ENCODE measurements at regions not wholly inside any gene's neighbourhood (a gene's known extent, or its start where the extent isn't known, plus 50 kb on each side); places are given as distances from the start of the nearest gene placed in this dataset.

- no peaks in the 10 kb centered on the region for H3K36me3 ChIP-seq
- TF ChIP-seq, protein P1, sequence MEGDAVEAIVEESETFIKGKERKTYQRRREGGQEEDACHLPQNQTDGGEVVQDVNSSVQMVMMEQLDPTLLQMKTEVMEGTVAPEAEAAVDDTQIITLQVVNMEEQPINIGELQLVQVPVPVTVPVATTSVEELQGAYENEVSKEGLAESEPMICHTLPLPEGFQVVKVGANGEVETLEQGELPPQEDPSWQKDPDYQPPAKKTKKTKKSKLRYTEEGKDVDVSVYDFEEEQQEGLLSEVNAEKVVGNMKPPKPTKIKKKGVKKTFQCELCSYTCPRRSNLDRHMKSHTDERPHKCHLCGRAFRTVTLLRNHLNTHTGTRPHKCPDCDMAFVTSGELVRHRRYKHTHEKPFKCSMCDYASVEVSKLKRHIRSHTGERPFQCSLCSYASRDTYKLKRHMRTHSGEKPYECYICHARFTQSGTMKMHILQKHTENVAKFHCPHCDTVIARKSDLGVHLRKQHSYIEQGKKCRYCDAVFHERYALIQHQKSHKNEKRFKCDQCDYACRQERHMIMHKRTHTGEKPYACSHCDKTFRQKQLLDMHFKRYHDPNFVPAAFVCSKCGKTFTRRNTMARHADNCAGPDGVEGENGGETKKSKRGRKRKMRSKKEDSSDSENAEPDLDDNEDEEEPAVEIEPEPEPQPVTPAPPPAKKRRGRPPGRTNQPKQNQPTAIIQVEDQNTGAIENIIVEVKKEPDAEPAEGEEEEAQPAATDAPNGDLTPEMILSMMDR (IDR thresholded peaks at IDR 0.05), result no peak
- no peak for TF ChIP-seq POLR2A (IDR thresholded peaks at IDR 0.05)
- DNase-seq (no peak), ATAC-seq (no peak)
- H3K27me3 ChIP-seq, result no peaks in the 10 kb centered on the region
- H3K4me3 ChIP-seq, result no peak overlapping the region
- 96% methylated on average over 5 of the region's 7 CpGs for WGBS (ENCODE audit: insufficient coverage, low coverage, low lambda C conversion rate, missing lambda C conversion rate)
- H3K27ac ChIP-seq, result no peak overlapping the region
- no peaks in the 10 kb centered on the region for H3K9me3 ChIP-seq
- intact Hi-C loops (cut with DNase I), result no loop called here
- H3K4me1 ChIP-seq, result no peaks in the 10 kb centered on the region
These were observed 66.7 kb upstream of the HS6ST1 start for GRCh38 chr2:128385365-128385764.

GRCh38 chr2:128386066-128386465 lies 67.4 kb upstream of the HS6ST1 start:
- 94% methylated on average over 7 of the region's 14 CpGs for WGBS (ENCODE audit: insufficient coverage, low coverage, low lambda C conversion rate, missing lambda C conversion rate)
- no peaks in the 10 kb centered on the region for H3K36me3 ChIP-seq
- H3K9me3 ChIP-seq, result no peaks in the 10 kb centered on the region
- intact Hi-C loops (cut with DNase I), result no loop called here
- H3K4me3 ChIP-seq, result no peak overlapping the region
- H3K27me3 ChIP-seq, result no peaks in the 10 kb centered on the region
- H3K27ac ChIP-seq, result no peak overlapping the region
- ATAC-seq (no peak), DNase-seq (peak in 2 of 3 donors; percentile 10 to 39)
- TF ChIP-seq POLR2A (IDR thresholded peaks at IDR 0.05), result no peak
- TF ChIP-seq, protein P1 (IDR thresholded peaks at IDR 0.05), result no peak
- no peaks in the 10 kb centered on the region for H3K4me1 ChIP-seq

DNA sequence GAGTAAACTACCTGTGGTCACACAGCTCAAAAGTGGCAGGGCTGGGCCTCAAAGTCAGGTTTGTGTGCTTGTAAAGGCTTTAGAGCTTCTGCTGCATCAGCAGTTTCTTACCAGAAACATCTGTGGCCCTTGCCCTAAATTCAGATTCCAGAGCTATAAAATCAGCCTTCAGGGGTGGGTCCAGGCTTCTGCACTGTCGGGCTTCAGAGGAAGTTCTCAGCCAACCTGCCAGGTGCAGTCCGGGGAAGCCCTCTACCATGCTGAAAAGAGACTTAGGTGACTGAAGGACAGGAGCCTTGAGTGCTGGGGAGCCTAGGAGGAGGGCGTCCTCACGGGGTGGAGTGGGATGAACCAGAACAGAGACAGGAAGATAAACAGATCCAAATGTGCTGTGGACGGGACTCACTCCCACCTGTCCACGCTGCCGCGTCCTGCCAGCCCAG lies 69.9 kb upstream of the HS6ST1 start:
- no peaks in the 10 kb centered on the region for H3K9me3 ChIP-seq
- 72% methylated on average over 5 of the region's 8 CpGs for WGBS (ENCODE audit: insufficient coverage, low coverage, low lambda C conversion rate, missing lambda C conversion rate)
- ATAC-seq (peak in 1 of 4 donors; percentile 38), DNase-seq (peak in 1 of 3 donors; percentile 41)
- no peaks in the 10 kb centered on the region for H3K27me3 ChIP-seq
- TF ChIP-seq POLR2A (IDR thresholded peaks at IDR 0.05), result no peak
- TF ChIP-seq, protein P1 (IDR thresholded peaks at IDR 0.05), result no peak
- H3K36me3 ChIP-seq, result no peaks in the 10 kb centered on the region
- no peaks in the 10 kb centered on the region for H3K4me1 ChIP-seq
- no peak overlapping the region for H3K4me3 ChIP-seq
- no peak overlapping the region for H3K27ac ChIP-seq
- intact Hi-C loops (cut with DNase I), result no loop called here

- Histone ChIP-seq H3K27me3 (no peaks in the 10 kb centered on the region), H3K9me3 (no peaks in the 10 kb centered on the region), H3K4me1 (no peaks in the 10 kb centered on the region), H3K36me3 (no peaks in the 10 kb centered on the region), H3K4me3 (no peak overlapping the region), H3K27ac (no peak overlapping the region)
- ATAC-seq (no peak), DNase-seq (peak in 1 of 3 donors; percentile 5)
- intact Hi-C loops (cut with DNase I), result no loop called here
- TF ChIP-seq, protein P1 (IDR thresholded peaks at IDR 0.05), result no peak
- no peak for TF ChIP-seq POLR2A (IDR thresholded peaks at IDR 0.05)
- WGBS (ENCODE audit: insufficient coverage, low coverage, low lambda C conversion rate, missing lambda C conversion rate), result 83% methylated on average over 3 of the region's 16 CpGs
These were observed 70.9 kb upstream of the HS6ST1 start for GRCh38 chr2:128389388-128390086.

Measured in right lobe of liver (tissue), 6 donors.